ENCODE measurements at regions not wholly inside any gene's neighbourhood (a gene's known extent, or its start where the extent isn't known, plus 50 kb on each side); places are given as distances from the start of the nearest gene placed in this dataset.

- Histone ChIP-seq H3K4me1 (ENCODE audit: control insufficient read depth in 1 of 2, insufficient read depth in 1 of 2, low read depth in 1 of 2, low read length in 1 of 2) (no peaks in the 10 kb centered on the region), H3K4me3 (ENCODE audit: low read depth in 1 of 2, low read length in 1 of 2) (no peak overlapping the region), H3K9me3 (no peaks in the 10 kb centered on the region), H3K27ac (no peak overlapping the region), H3K27me3 (peaks cover 29% of the 10 kb centered on the region), H3K36me3 (no peaks in the 10 kb centered on the region)
- TF ChIP-seq, protein P1, sequence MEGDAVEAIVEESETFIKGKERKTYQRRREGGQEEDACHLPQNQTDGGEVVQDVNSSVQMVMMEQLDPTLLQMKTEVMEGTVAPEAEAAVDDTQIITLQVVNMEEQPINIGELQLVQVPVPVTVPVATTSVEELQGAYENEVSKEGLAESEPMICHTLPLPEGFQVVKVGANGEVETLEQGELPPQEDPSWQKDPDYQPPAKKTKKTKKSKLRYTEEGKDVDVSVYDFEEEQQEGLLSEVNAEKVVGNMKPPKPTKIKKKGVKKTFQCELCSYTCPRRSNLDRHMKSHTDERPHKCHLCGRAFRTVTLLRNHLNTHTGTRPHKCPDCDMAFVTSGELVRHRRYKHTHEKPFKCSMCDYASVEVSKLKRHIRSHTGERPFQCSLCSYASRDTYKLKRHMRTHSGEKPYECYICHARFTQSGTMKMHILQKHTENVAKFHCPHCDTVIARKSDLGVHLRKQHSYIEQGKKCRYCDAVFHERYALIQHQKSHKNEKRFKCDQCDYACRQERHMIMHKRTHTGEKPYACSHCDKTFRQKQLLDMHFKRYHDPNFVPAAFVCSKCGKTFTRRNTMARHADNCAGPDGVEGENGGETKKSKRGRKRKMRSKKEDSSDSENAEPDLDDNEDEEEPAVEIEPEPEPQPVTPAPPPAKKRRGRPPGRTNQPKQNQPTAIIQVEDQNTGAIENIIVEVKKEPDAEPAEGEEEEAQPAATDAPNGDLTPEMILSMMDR (IDR thresholded peaks at IDR 0.05), result no peak
Observed at GRCh38 chr2:123908522-123908921, 116.6 kb upstream of the CNTNAP5 start.

- H3K27ac ChIP-seq, result no peak overlapping the region
Observed at GRCh38 chr2:123912171-123912570, 112.9 kb upstream of the CNTNAP5 start.

GRCh38 chr2:123913143-123913735, 111.8 kb upstream of the CNTNAP5 start:
- peaks cover 30% of the 10 kb centered on the region for H3K27me3 ChIP-seq
- H3K27ac ChIP-seq, result no peak overlapping the region
- H3K4me1 ChIP-seq (ENCODE audit: control insufficient read depth in 1 of 2, insufficient read depth in 1 of 2, low read depth in 1 of 2, low read length in 1 of 2), result no peaks in the 10 kb centered on the region
- H3K9me3 ChIP-seq, result no peaks in the 10 kb centered on the region
- TF ChIP-seq, protein P1 (IDR thresholded peaks at IDR 0.05), result no peak
- H3K36me3 ChIP-seq, result no peaks in the 10 kb centered on the region
- H3K4me3 ChIP-seq (ENCODE audit: low read depth in 1 of 2, low read length in 1 of 2), result no peak overlapping the region

More at GRCh38 chr2:123912171-123912570, 112.9 kb upstream of the CNTNAP5 start:
- peaks cover 30% of the 10 kb centered on the region for H3K27me3 ChIP-seq
- TF ChIP-seq, protein P1 (IDR thresholded peaks at IDR 0.05), result no peak
- H3K4me3 ChIP-seq (ENCODE audit: low read depth in 1 of 2, low read length in 1 of 2), result no peak overlapping the region
- no peaks in the 10 kb centered on the region for H3K36me3 ChIP-seq
- H3K9me3 ChIP-seq, result no peaks in the 10 kb centered on the region
- no peaks in the 10 kb centered on the region for H3K4me1 ChIP-seq (ENCODE audit: control insufficient read depth in 1 of 2, insufficient read depth in 1 of 2, low read depth in 1 of 2, low read length in 1 of 2)

GRCh38 chr2:123915380-123915779, 109.7 kb upstream of the CNTNAP5 start:
- TF ChIP-seq, protein P1 (IDR thresholded peaks at IDR 0.05), result no peak
- no peaks in the 10 kb centered on the region for H3K4me1 ChIP-seq (ENCODE audit: control insufficient read depth in 1 of 2, insufficient read depth in 1 of 2, low read depth in 1 of 2, low read length in 1 of 2)
- no peaks in the 10 kb centered on the region for H3K9me3 ChIP-seq
- H3K27ac ChIP-seq, result no peak overlapping the region
- H3K4me3 ChIP-seq (ENCODE audit: low read depth in 1 of 2, low read length in 1 of 2), result no peak overlapping the region
- H3K27me3 ChIP-seq, result peaks cover 30% of the 10 kb centered on the region
- no peaks in the 10 kb centered on the region for H3K36me3 ChIP-seq

- H3K27me3 ChIP-seq, result peaks cover 25% of the 10 kb centered on the region
- no peaks in the 10 kb centered on the region for H3K9me3 ChIP-seq
- H3K27ac ChIP-seq, result no peak overlapping the region
- no peaks in the 10 kb centered on the region for H3K36me3 ChIP-seq
- no peaks in the 10 kb centered on the region for H3K4me1 ChIP-seq (ENCODE audit: control insufficient read depth in 1 of 2, insufficient read depth in 1 of 2, low read depth in 1 of 2, low read length in 1 of 2)
- TF ChIP-seq, protein P1 (IDR thresholded peaks at IDR 0.05), result no peak
- H3K4me3 ChIP-seq (ENCODE audit: low read depth in 1 of 2, low read length in 1 of 2), result no peak overlapping the region
Observed at GRCh38 chr2:123916051-123916450, 109.0 kb upstream of the CNTNAP5 start.
